GM18868 (cell line): ENCODE measurements at regions not wholly inside any gene's neighbourhood (a gene's known extent, or its start where the extent isn't known, plus 50 kb on each side); places are given as distances from the start of the nearest gene placed in this dataset.
"Not testable (repeated sequence)": the region's sequence is repeated elsewhere in the genome, so short reads cannot be mapped to it uniquely, and the experiment has no call there.

ENCODE experiments used
- ATAC-seq: cut with Tn5 transposase; IDR thresholded peaks from one replicate; pipeline ENCODE4 v1.9.1; 2021; ENCODE audit warnings: mild to moderate bottlenecking, moderate library complexity; ENCODE audit not compliant: unreplicated experiment

- ATAC-seq = no peak
Measured at GRCh38 chr2:34785206-34785785, 1186.2 kb upstream of the FAM98A start.

DNA sequence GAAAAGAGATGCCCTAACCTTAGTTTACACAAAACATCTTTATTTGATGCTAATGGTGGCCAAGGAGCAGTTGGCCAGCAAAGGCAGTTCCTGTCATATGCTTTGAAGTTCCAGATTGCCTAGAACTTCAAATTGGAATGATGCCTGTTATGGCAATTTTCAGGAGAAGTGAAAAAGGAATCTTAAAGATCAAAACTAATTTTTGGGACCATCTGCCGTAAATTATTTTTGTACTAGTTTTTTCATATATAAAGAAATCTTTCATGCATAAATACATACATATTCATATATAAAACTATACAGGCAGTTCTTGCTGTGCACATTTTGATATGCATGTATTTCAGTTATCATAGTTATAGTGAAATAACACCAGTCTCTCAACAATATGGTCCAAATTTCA, 1185.6 kb upstream of the FAM98A start:
- no peak for ATAC-seq

DNA sequence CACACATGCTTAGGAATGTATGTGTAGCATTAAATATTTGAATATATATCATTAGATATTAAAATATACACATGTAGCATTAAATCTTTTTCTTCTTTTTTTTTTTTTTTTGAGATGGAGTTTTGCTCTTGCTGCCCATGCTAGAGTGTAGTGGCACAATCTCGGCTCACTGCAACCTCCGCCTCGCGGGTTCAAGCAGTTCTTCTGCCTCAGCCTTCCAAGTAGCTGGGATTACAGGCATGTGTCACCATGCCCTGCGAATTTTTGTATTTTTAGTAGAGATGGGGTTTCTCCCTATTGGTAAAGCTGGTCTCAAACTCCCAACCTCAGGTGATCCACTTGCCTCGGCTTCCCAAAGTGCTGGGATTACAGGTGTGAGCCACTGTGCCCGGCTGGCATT, 1151.6 kb upstream of the FAM98A start:
- not testable (repeated sequence) for ATAC-seq

DNA sequence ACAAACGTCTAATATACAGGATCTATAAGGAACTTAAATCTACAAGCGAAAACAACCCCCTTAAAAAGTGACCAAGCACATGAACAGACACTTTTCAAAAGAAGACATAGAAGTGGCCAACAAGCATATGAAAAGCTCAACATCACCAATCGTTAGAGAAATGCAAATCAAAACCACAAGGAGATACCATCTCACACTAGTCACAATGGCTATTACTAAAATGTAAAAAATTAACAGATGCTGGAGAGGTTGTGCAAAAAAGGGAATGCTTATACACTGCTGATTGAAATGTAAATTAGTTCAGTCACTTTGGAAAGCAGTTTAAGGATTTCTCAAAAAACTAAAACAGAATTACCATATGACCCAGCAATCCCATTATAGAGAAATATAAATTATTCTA, 1148.5 kb upstream of the FAM98A start:
- no peak for ATAC-seq

GRCh38 chr2:34738691-34739090, 1139.6 kb upstream of the FAM98A start:
- ATAC-seq = no peak

GRCh38 chr2:34737146-34737545, 1138.0 kb upstream of the FAM98A start:
- no peak for ATAC-seq

DNA sequence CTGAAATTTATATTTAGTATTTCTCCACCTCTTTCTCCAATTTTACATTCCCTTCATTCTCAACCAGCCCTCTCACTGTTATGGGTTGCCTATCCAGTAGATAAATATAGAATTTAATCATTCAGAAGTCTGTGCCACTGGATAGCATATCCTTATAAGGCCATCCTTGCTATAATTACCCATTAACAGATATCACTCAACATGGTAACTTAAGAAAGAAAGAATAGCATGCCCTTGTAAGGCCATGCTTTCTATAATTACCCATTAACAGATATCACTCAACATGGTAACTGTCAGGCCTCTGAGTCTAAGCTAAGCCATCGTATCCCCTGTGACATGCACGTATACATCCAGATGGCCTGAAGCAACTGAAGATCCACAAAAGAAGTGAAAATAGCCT, 1137.4 kb upstream of the FAM98A start:
- no peak for ATAC-seq

DNA sequence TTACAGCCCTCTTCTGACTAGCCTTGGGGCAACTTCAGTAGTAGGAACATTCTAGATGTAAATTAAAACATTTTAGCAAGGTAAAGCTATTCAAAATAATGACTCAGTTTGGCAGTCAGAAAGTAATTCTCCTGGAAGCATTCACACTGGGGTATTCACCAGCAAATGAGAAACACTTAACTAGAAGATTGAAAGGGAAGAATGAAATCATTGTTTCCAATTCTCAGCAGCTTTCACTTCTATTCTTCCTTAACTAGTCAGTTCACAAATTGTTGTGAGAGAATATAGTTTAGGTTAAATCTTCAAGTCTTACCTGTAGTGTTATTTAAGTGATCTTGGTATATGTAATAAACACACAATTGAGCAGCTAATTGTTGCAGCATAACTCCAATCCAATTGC, 1135.6 kb upstream of the FAM98A start:
- ATAC-seq = no peak

DNA sequence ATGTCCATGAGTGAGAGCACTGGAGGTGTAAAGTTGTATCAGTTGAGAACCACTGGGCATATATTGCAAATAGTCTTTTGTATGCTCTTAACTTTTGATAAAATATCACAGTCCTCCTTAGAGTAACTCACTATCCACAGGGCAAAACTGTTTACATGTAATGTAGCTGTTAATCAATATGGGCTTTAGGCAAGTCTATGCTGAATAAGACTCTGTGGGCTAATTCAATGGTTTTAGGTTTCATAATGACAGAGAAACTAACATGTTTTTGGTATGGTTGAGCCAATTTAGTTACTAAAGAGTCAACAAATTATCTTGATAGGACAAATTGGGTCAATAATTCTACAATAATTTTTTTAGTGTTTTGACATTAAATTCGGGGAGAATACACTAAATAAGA, 1134.9 kb upstream of the FAM98A start:
- ATAC-seq = no peak

DNA sequence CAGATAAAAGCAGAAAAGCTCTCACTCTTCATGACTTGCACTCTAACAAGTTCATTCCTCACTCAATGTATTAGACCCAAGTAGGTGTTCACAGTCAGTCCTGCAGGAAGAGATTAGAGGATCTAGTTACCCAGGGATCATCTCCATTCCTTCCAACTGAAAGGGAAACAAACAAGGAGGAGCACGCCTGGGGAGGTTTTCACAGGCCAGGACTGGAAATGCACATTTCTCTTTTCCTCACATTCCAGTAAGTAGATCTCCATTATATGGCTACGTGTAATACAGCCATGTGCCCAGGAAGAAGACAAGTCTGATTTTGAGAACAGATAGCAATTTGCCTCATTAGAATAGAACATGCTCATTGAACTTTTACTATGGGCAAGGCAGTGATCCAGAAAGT, 1132.2 kb upstream of the FAM98A start:
- no peak for ATAC-seq

GRCh38 chr2:34729845-34730244, 1130.7 kb upstream of the FAM98A start:
- no peak for ATAC-seq

DNA sequence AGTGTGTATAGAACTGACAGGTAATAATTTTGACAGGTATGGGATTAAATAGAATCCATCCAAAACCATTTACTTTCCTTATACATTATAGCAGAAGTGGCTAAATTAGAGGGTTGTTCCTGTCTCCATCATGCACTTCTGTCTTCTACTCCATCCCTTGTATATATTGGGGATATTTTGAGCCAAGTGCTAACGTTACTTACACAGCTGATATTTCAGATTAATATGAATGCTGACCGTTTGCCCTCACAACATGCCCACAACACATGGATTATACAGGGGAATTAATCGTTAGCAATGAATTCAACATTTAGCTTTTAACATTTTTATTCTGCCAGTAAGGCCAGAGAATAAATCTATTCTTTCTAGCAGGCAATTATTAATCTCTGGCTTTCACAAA, 1125.0 kb upstream of the FAM98A start:
- no peak for ATAC-seq

GRCh38 chr2:34723683-34724082, 1124.6 kb upstream of the FAM98A start:
- no peak for ATAC-seq

DNA sequence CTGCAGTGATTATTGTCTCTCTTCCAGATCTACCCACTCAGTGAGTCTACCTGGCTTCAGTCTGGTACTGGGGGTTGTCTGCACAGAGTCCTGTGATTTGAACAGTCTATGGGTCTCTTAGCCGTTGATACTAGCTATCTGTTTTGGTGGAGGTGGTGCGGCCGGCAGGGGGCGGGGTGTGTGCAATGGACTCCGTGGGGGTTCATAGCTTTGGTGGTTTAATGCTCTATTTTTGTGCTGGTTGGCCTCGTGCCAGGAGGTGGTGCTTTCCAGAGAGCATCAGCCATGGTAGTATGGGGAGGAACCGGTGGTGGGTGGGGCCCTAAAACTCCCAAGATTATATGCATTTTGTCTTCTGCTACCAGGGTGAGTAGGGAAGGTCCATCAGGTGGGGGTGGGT, 1120.1 kb upstream of the FAM98A start:
- no peak for ATAC-seq

GRCh38 chr2:34705551-34706247, 1106.6 kb upstream of the FAM98A start:
- no peak for ATAC-seq

GRCh38 chr2:34703292-34703691, 1104.2 kb upstream of the FAM98A start:
- ATAC-seq = no peak

DNA sequence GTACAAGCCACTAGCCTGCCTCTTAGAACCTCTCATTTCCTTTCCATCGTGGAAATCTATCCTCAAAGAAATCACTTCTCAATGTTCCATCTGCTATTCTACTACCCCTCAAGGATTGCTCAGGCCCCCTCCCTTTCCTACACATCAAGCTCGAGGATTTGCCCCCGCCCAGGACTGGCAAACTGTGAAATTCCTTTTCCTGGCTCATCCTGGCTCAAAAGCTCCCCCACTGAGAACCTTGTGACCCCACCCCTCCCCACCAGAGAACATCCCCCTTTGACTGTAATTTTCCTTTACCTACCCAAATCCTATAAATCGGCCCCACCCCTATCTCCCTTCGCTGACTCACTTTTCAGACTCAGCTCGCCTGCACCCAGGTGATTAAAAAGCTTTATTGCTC, 1103.3 kb upstream of the FAM98A start:
- not testable (repeated sequence) for ATAC-seq

DNA sequence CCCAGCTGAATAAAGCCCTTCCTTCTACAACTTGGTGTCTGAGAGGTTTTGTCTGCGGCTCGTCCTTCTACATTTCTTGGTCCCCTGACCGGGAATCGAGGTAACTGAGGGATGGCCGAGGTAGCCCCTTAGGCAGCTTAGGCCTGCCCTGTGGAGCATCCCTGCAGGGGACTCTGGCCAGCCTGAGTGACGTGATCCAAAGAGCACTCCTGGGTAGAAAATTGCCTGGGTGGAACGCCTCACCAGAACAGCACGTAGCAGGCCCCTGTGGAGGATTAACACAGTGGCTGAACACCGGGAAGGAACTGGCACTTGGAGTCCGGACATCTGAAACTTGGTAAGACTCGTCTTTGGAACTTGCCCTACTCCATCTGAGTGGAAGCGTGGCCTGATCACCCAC, 1078.5 kb upstream of the FAM98A start:
- ATAC-seq = not testable (repeated sequence)

GRCh38 chr2:34677119-34677531, 1078.0 kb upstream of the FAM98A start:
- ATAC-seq = not testable (repeated sequence)

DNA sequence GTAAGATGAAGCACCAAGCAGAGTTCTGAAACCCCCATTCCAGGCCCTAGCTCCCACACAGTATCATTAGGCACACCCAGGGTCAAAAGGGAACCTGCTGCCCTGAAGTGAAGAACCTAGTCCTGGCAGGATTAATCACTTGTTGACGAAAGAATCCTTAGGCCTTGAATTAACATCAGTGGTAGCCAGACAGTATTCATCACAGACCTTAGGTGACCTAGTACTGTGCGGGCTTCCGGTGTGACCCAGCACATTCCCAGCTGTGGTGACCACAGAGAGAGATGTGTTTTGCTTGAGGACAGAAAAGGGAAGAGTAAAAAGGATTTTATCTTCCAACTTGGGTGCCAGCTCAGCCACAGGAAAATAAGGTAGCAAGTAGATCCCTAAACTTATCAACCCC, 1071.4 kb upstream of the FAM98A start:
- ATAC-seq = no peak

GRCh38 chr2:34666821-34667220, 1067.7 kb upstream of the FAM98A start:
- no peak for ATAC-seq

- ATAC-seq = no peak
Measured at GRCh38 chr2:34664266-34664665, 1065.2 kb upstream of the FAM98A start.

GRCh38 chr2:34663314-34663713, 1064.2 kb upstream of the FAM98A start:
- ATAC-seq = no peak
